GM10248 (cell line): ENCODE measurements at regions not wholly inside any gene's neighbourhood (a gene's known extent, or its start where the extent isn't known, plus 50 kb on each side); places are given as distances from the start of the nearest gene placed in this dataset.

Source experiments
- CTCF ChIA-PET: fragments of 300-600 bp; sonication (Branson Sonifier 250); formaldehyde crosslinking; extraction: SDS; loops from one replicate; lab custom pipeline; 2021; ENCODE audit warnings: antibody characterized with exemption; lab: Yijun Ruan, JAX
- POLR2A ChIA-PET: fragments of 350-650 bp; sonication (Branson Sonifier 250); formaldehyde crosslinking; extraction: SDS; loops from one replicate; lab custom pipeline; 2020; ENCODE audit warnings: antibody characterized with exemption; lab: Yijun Ruan, JAX
- DNase-seq: peaks from one replicate; pipeline ENCODE4 v3.0.0; 2012; ENCODE audit errors: extremely low spot score
- CTCF ChIP-seq: IDR thresholded peaks from 2 replicates; pipeline ENCODE4 v1.5.1; 2012; ENCODE audit warnings: mild to moderate bottlenecking, low read depth; ENCODE audit errors: extremely low read depth, missing control alignments, control extremely low read depth

GRCh38 chr11:19291064-19291463, 50.3 kb upstream of the E2F8 start:
- CTCF ChIA-PET = no interaction called here
- POLR2A ChIA-PET = no interaction called here
- DNase-seq = no peak
- TF ChIP-seq CTCF = no peak
